ENCODE measurements at regions not wholly inside any gene's neighbourhood (a gene's known extent, or its start where the extent isn't known, plus 50 kb on each side); places are given as distances from the start of the nearest gene placed in this dataset.

GRCh38 chr1:222326006-222326709, 221.7 kb downstream of the HHIPL2 start:
- Histone ChIP-seq H3K27me3 (ENCODE audit: insufficient read depth, low read length) (no peaks in the 10 kb centered on the region), H3K36me3 (ENCODE audit: insufficient read depth, low read length) (no peaks in the 10 kb centered on the region), H3K9ac (ENCODE audit: low read depth, low read length) (no peak overlapping the region), H3K9me3 (ENCODE audit: insufficient read depth, low read depth, low read length) (no peaks in the 10 kb centered on the region), H3K4me3 (ENCODE audit: low read length) (no peak overlapping the region), H3K27ac (ENCODE audit: low read depth, low read length) (no peak overlapping the region), H3K4me1 (ENCODE audit: insufficient read depth, low read length) (no peaks in the 10 kb centered on the region)
- WGBS = 96% methylated on average over 3 of the region's 3 CpGs

DNA sequence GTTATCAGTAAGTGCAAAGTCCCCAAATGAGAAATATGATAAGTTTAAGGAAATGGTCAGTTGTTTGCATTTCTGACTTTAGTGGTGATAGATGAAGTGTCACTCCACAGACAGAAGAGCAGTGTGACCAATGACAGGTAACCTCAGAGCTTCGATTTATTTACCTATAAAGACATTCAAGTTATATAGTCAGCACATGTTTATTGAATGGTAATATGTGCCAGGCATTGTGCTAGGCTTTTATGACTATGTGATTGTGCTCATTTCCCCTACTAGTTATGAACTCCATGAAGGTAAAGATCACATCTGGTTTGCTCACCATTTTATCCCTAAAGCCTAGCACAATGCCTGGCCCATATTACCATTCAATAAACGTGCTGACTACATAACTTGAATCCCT, 222.4 kb downstream of the HHIPL2 start:
- WGBS = 95% methylated on average over 1 of the region's 2 CpGs
- Histone ChIP-seq H3K9me3 (ENCODE audit: insufficient read depth, low read depth, low read length) (no peaks in the 10 kb centered on the region), H3K27me3 (ENCODE audit: insufficient read depth, low read length) (no peaks in the 10 kb centered on the region), H3K4me3 (ENCODE audit: low read length) (no peak overlapping the region), H3K9ac (ENCODE audit: low read depth, low read length) (no peak overlapping the region), H3K4me1 (ENCODE audit: insufficient read depth, low read length) (no peaks in the 10 kb centered on the region), H3K27ac (ENCODE audit: low read depth, low read length) (no peak overlapping the region), H3K36me3 (ENCODE audit: insufficient read depth, low read length) (no peaks in the 10 kb centered on the region)

DNA sequence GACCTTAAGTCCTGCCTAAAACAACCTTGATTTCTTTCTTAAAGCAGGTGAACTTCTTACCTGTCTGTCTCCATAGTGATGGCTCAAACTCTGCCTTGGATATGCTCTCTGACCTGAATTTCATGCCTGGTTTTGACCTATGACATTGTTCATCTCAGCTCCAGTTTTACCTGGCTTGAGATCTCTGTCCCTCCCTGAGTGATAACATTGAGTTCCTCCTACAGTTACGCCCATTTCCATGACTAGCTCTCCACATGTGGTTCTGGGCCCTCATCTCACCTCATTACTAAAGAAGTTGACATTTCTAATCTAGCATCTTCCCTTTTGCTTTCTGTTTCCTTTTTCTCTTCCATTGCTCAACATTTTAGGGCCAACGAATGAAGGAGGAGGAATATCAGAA, 233.1 kb downstream of the HHIPL2 start:
- H3K27ac ChIP-seq (ENCODE audit: low read depth, low read length) = no peak overlapping the region
- 93% methylated on average over 1 of the region's 2 CpGs for WGBS
- no peaks in the 10 kb centered on the region for H3K27me3 ChIP-seq (ENCODE audit: insufficient read depth, low read length)
- H3K4me3 ChIP-seq (ENCODE audit: low read length) = no peak overlapping the region
- H3K9me3 ChIP-seq (ENCODE audit: insufficient read depth, low read depth, low read length) = no peaks in the 10 kb centered on the region
- no peak overlapping the region for H3K9ac ChIP-seq (ENCODE audit: low read depth, low read length)
- no peaks in the 10 kb centered on the region for H3K4me1 ChIP-seq (ENCODE audit: insufficient read depth, low read length)
- H3K36me3 ChIP-seq (ENCODE audit: insufficient read depth, low read length) = no peaks in the 10 kb centered on the region

DNA sequence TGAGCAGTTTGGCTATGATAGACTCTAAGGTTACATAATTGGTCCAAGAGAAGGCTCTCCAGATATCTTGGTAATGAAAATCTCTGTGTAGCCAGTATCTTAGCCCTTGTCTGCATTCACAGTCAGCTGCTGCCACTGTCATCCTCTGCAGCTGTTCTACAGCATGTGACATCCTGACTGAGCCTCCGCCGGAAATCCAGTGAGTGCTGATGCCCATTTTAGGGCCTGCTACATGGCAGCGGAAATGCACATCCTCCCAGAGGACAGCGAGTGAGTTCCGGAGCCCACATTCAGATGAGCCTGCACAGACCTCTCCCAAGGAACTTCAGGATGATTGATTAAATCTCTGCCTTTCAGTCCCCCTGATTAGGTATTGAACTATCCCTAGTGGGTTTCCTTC, 237.1 kb downstream of the HHIPL2 start:
- Histone ChIP-seq H3K36me3 (ENCODE audit: insufficient read depth, low read length) (no peaks in the 10 kb centered on the region), H3K9ac (ENCODE audit: low read depth, low read length) (no peak overlapping the region)

DNA sequence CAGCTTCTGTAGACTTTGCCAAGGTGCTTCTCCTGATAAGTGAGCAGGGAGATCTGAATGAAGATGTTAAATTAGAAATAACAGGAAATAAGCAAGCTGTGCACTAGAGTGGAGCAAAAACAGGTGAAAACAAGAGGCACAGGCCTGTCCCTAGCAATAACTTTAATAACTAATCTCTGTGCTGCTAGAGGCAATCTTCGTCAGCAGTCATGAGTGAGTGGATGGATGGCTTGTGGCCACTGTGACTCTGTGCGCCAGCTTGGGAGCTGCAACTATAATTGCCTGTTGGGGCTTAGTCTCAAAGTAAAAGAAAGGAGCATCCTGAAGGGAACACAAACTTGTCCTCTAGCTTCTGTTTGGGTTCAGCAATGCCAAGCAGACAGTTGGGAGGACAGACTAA, 240.3 kb downstream of the HHIPL2 start:
- Histone ChIP-seq H3K4me3 (ENCODE audit: low read length) (no peak overlapping the region), H3K4me1 (ENCODE audit: insufficient read depth, low read length) (no peaks in the 10 kb centered on the region), H3K27ac (ENCODE audit: low read depth, low read length) (no peak overlapping the region), H3K36me3 (ENCODE audit: insufficient read depth, low read length) (no peaks in the 10 kb centered on the region), H3K9ac (ENCODE audit: low read depth, low read length) (no peak overlapping the region), H3K27me3 (ENCODE audit: insufficient read depth, low read length) (no peaks in the 10 kb centered on the region), H3K9me3 (ENCODE audit: insufficient read depth, low read depth, low read length) (no peaks in the 10 kb centered on the region)
- 45% methylated on average over 2 of the region's 2 CpGs for WGBS

More for the DNA sequence above, 237.1 kb downstream of the HHIPL2 start:
- Histone ChIP-seq H3K27me3 (ENCODE audit: insufficient read depth, low read length) (no peaks in the 10 kb centered on the region), H3K4me3 (ENCODE audit: low read length) (no peak overlapping the region), H3K9me3 (ENCODE audit: insufficient read depth, low read depth, low read length) (no peaks in the 10 kb centered on the region), H3K4me1 (ENCODE audit: insufficient read depth, low read length) (no peaks in the 10 kb centered on the region), H3K27ac (ENCODE audit: low read depth, low read length) (no peak overlapping the region)
- WGBS = 94% methylated on average over 5 of the region's 5 CpGs

DNA sequence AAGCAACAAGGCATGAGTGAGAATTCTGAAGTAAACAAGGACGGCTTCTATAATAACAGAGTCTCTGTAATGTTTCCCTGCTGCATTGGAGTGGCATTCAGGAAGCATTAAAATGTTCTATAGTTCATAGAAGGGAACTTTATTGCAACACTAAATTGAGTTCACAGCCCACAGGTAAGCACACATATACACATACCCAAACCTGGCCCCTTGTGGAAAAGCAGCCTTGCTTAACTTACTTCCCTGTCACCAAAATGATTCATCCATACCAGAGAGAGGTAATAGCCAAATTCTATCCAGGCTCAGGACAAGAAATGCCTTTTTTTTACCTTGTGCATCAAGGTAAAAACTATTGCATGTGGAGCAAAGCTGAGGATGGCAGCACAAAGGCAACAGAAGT, 241.4 kb downstream of the HHIPL2 start:
- H3K4me1 ChIP-seq (ENCODE audit: insufficient read depth, low read length) = no peaks in the 10 kb centered on the region
- no peak overlapping the region for H3K9ac ChIP-seq (ENCODE audit: low read depth, low read length)
- no peaks in the 10 kb centered on the region for H3K36me3 ChIP-seq (ENCODE audit: insufficient read depth, low read length)
- H3K27me3 ChIP-seq (ENCODE audit: insufficient read depth, low read length) = no peaks in the 10 kb centered on the region
- H3K4me3 ChIP-seq (ENCODE audit: low read length) = no peak overlapping the region
- H3K27ac ChIP-seq (ENCODE audit: low read depth, low read length) = no peak overlapping the region
- H3K9me3 ChIP-seq (ENCODE audit: insufficient read depth, low read depth, low read length) = no peaks in the 10 kb centered on the region
- WGBS = 94% methylated on average over 1 of the region's 1 CpG

- Histone ChIP-seq H3K36me3 (ENCODE audit: insufficient read depth, low read length) (no peaks in the 10 kb centered on the region), H3K4me3 (ENCODE audit: low read length) (no peak overlapping the region), H3K9ac (ENCODE audit: low read depth, low read length) (no peak overlapping the region), H3K4me1 (ENCODE audit: insufficient read depth, low read length) (no peaks in the 10 kb centered on the region), H3K27ac (ENCODE audit: low read depth, low read length) (no peak overlapping the region), H3K27me3 (ENCODE audit: insufficient read depth, low read length) (no peaks in the 10 kb centered on the region), H3K9me3 (ENCODE audit: insufficient read depth, low read depth, low read length) (no peaks in the 10 kb centered on the region)
Observed at GRCh38 chr1:222306011-222306410, 241.9 kb downstream of the HHIPL2 start.

GRCh38 chr1:222301652-222302051, 246.3 kb downstream of the HHIPL2 start:
- H3K36me3 ChIP-seq (ENCODE audit: insufficient read depth, low read length) = no peaks in the 10 kb centered on the region
- H3K27me3 ChIP-seq (ENCODE audit: insufficient read depth, low read length) = no peaks in the 10 kb centered on the region
- H3K4me3 ChIP-seq (ENCODE audit: low read length) = no peak overlapping the region
- H3K9ac ChIP-seq (ENCODE audit: low read depth, low read length) = no peak overlapping the region
- H3K27ac ChIP-seq (ENCODE audit: low read depth, low read length) = no peak overlapping the region
- H3K9me3 ChIP-seq (ENCODE audit: insufficient read depth, low read depth, low read length) = no peaks in the 10 kb centered on the region
- H3K4me1 ChIP-seq (ENCODE audit: insufficient read depth, low read length) = no peaks in the 10 kb centered on the region
- 88% methylated on average over 1 of the region's 2 CpGs for WGBS

- Histone ChIP-seq H3K27ac (ENCODE audit: low read depth, low read length) (no peak overlapping the region), H3K9ac (ENCODE audit: low read depth, low read length) (no peak overlapping the region), H3K9me3 (ENCODE audit: insufficient read depth, low read depth, low read length) (no peaks in the 10 kb centered on the region), H3K4me3 (ENCODE audit: low read length) (no peak overlapping the region), H3K27me3 (ENCODE audit: insufficient read depth, low read length) (no peaks in the 10 kb centered on the region), H3K36me3 (ENCODE audit: insufficient read depth, low read length) (no peaks in the 10 kb centered on the region), H3K4me1 (ENCODE audit: insufficient read depth, low read length) (no peaks in the 10 kb centered on the region)
- 88% methylated on average over 1 of the region's 1 CpG for WGBS
Observed at GRCh38 chr1:222299524-222299923, 248.4 kb downstream of the HHIPL2 start.

DNA sequence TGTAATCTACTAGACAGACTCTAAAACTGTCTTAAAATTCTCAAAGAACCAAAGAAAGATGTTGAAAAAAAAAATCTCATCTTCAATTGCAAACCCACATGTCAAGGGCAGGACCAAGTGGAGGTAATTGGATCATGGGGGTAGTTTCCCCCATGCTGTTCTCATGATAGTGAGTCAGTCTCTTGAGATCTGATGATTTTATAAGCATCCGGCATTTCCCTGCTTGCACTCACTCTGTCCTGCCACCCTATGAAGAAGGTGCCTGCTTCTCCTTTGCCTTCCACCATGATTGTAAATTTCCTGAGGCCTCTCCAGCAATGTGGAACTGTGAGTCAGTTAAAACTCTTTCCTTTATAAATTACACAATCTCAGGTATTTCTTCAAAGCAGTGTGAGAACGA, 257.0 kb downstream of the HHIPL2 start:
- no peaks in the 10 kb centered on the region for H3K9me3 ChIP-seq (ENCODE audit: insufficient read depth, low read depth, low read length)
- WGBS = 87% methylated on average over 2 of the region's 2 CpGs

DNA sequence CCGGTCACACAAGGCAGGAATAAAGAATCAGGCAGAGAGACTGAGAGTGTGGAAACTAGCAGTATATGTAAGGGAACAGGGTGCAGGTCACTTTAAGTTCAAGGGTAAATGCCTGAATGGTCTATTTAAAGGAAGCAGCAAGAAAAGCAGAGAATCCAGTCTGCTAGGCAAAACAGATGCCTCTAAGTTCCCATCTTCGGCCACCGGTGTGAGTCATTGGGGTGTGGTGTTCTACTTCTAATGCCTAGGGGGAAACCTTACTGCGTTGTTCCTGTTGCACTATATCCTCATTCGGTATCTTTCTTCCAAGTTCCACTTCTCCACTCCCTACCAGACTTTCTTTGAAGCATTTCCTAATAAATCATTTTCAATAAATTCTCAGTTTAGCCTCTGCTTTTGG, 259.9 kb downstream of the HHIPL2 start:
- WGBS = 85% methylated on average over 5 of the region's 5 CpGs
- H3K4me1 ChIP-seq (ENCODE audit: insufficient read depth, low read length) = no peaks in the 10 kb centered on the region

More for the DNA sequence above, 257.0 kb downstream of the HHIPL2 start:
- H3K27me3 ChIP-seq (ENCODE audit: insufficient read depth, low read length) = no peaks in the 10 kb centered on the region
- H3K4me1 ChIP-seq (ENCODE audit: insufficient read depth, low read length) = no peaks in the 10 kb centered on the region
- H3K27ac ChIP-seq (ENCODE audit: low read depth, low read length) = no peak overlapping the region
- H3K36me3 ChIP-seq (ENCODE audit: insufficient read depth, low read length) = no peaks in the 10 kb centered on the region
- no peak overlapping the region for H3K9ac ChIP-seq (ENCODE audit: low read depth, low read length)
- H3K4me3 ChIP-seq (ENCODE audit: low read length) = no peak overlapping the region

DNA sequence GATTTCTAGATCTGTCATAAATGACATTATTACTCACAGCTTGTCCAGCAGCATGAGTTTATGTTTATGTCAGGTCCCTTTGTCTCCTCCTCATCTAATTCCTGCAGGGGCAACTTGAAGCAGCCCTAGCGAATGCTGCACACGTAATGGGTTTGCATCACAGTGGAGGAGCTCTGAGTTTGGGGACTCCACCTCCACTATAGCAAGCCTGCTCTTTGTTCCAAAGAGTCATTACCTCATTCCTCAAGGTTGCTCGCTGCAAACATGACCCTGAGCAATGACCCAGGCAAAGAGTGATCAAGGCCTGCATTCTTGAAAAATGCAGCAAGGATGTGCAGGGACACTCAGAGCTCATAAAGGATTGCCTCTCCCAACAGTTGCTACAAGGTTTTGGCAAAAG, 261.9 kb downstream of the HHIPL2 start:
- H3K9ac ChIP-seq (ENCODE audit: low read depth, low read length) = no peak overlapping the region
- H3K4me3 ChIP-seq (ENCODE audit: low read length) = no peak overlapping the region
- no peaks in the 10 kb centered on the region for H3K36me3 ChIP-seq (ENCODE audit: insufficient read depth, low read length)
- H3K9me3 ChIP-seq (ENCODE audit: insufficient read depth, low read depth, low read length) = no peaks in the 10 kb centered on the region
- no peaks in the 10 kb centered on the region for H3K4me1 ChIP-seq (ENCODE audit: insufficient read depth, low read length)
- H3K27ac ChIP-seq (ENCODE audit: low read depth, low read length) = no peak overlapping the region
- WGBS = 84% methylated on average over 3 of the region's 3 CpGs
- no peaks in the 10 kb centered on the region for H3K27me3 ChIP-seq (ENCODE audit: insufficient read depth, low read length)

More for the DNA sequence above, 259.9 kb downstream of the HHIPL2 start:
- no peak overlapping the region for H3K9ac ChIP-seq (ENCODE audit: low read depth, low read length)
- no peaks in the 10 kb centered on the region for H3K36me3 ChIP-seq (ENCODE audit: insufficient read depth, low read length)
- no peak overlapping the region for H3K4me3 ChIP-seq (ENCODE audit: low read length)
- H3K27ac ChIP-seq (ENCODE audit: low read depth, low read length) = no peak overlapping the region
- H3K9me3 ChIP-seq (ENCODE audit: insufficient read depth, low read depth, low read length) = no peaks in the 10 kb centered on the region
- H3K27me3 ChIP-seq (ENCODE audit: insufficient read depth, low read length) = no peaks in the 10 kb centered on the region
